Fibroblast of villous mesenchyme (primary cell): ENCODE measurements at regions not wholly inside any gene's neighbourhood (a gene's known extent, or its start where the extent isn't known, plus 50 kb on each side); places are given as distances from the start of the nearest gene placed in this dataset.

ENCODE experiments used
- DNase-seq: peaks from one replicate; pipeline ENCODE4 v3.0.0-alpha.2; 2010; ENCODE audit warnings: low read depth
- H3K4me3 ChIP-seq: 2 replicates; pipeline ENCODE4 v1.5.1; 2011; ENCODE audit warnings: low read depth, mild to moderate bottlenecking, low read length
- CTCF ChIP-seq: IDR thresholded peaks from 2 replicates; pipeline ENCODE4 v1.5.1; 2012; ENCODE audit warnings: low read depth, mild to moderate bottlenecking, low read length; ENCODE audit not compliant: insufficient read depth

- H3K4me3 ChIP-seq, result no peak overlapping the region
- DNase-seq, result no peak
- TF ChIP-seq CTCF, result no peak
Observed at GRCh38 chr1:41998250-41998649, 79.5 kb upstream of the HIVEP3 start.

GRCh38 chr1:41997153-41997552 is 78.4 kb upstream of the HIVEP3 start:
- no peak for TF ChIP-seq CTCF
- DNase-seq, result no peak
- no peak overlapping the region for H3K4me3 ChIP-seq

GRCh38 chr1:41995441-41996130 is 76.9 kb upstream of the HIVEP3 start:
- TF ChIP-seq CTCF, result no peak
- H3K4me3 ChIP-seq, result no peak overlapping the region
- DNase-seq, result no peak

- no peak for DNase-seq
- no peak overlapping the region for H3K4me3 ChIP-seq
- no peak for TF ChIP-seq CTCF
Observed at GRCh38 chr1:41994195-41994894, 75.6 kb upstream of the HIVEP3 start.

- H3K4me3 ChIP-seq, result no peak overlapping the region
- no peak for DNase-seq
- no peak for TF ChIP-seq CTCF
Observed at GRCh38 chr1:41983451-41983850, 64.7 kb upstream of the HIVEP3 start.

GRCh38 chr1:41981796-41982195 is 63.1 kb upstream of the HIVEP3 start:
- DNase-seq, result no peak
- no peak for TF ChIP-seq CTCF
- H3K4me3 ChIP-seq, result no peak overlapping the region
